H9 (cell line): ENCODE measurements at regions not wholly inside any gene's neighbourhood (a gene's known extent, or its start where the extent isn't known, plus 50 kb on each side); places are given as distances from the start of the nearest gene placed in this dataset.
A peak's percentile ranks its signal among the peaks of the same experiment; 100 is the strongest.

ENCODE experiments used
- DNase-seq: peaks from one replicate; pipeline ENCODE4 v3.0.0-alpha.2; 2017
- H2AFZ ChIP-seq: one replicate; pipeline ENCODE4 v1.6.1; 2013; ENCODE audit warnings: mild to moderate bottlenecking, low read length, control low read depth, moderate library complexity
- H2AK5ac ChIP-seq: 2 replicates; pipeline ENCODE4 v1.6.1; 2013; ENCODE audit warnings: low read length, control low read depth, mixed read lengths; ENCODE audit not compliant: insufficient read length
- H2BK120ac ChIP-seq: one replicate; pipeline ENCODE4 v1.6.1; 2013; ENCODE audit warnings: low read depth, mild to moderate bottlenecking, low read length, control low read depth, inconsistent platforms; ENCODE audit not compliant: poor library complexity, severe bottlenecking
- H2BK12ac ChIP-seq: 2 replicates; pipeline ENCODE4 v1.6.1; 2013; ENCODE audit warnings: low read length, control low read depth, mixed read lengths, low read depth; ENCODE audit not compliant: insufficient read length
- H2BK15ac ChIP-seq: 2 replicates; pipeline ENCODE4 v1.6.1; 2013; ENCODE audit warnings: low read depth, low read length, control low read depth
- H2BK20ac ChIP-seq: one replicate; pipeline ENCODE4 v1.6.1; 2013; ENCODE audit warnings: low read depth, mild to moderate bottlenecking, low read length, control low read depth, inconsistent platforms; ENCODE audit not compliant: poor library complexity, severe bottlenecking
- H2BK5ac ChIP-seq: 2 replicates; pipeline ENCODE4 v1.6.1; 2013; ENCODE audit warnings: low read length, control low read depth, mixed read lengths; ENCODE audit not compliant: insufficient read length
- H3K14ac ChIP-seq: 2 replicates; pipeline ENCODE4 v1.6.1; 2013; ENCODE audit warnings: low read length, control low read depth; ENCODE audit not compliant: insufficient read depth
- H3K18ac ChIP-seq: 2 replicates; pipeline ENCODE4 v1.6.1; 2013; ENCODE audit warnings: low read depth, mild to moderate bottlenecking, mixed read lengths, low read length, control low read depth; ENCODE audit not compliant: insufficient read length
- H3K23ac ChIP-seq: 2 replicates; pipeline ENCODE4 v1.6.1; 2013; ENCODE audit warnings: low read length, control low read depth, mixed read lengths, low read depth; ENCODE audit not compliant: insufficient read length
- H3K23me2 ChIP-seq: 2 replicates; pipeline ENCODE4 v1.6.1; 2013; ENCODE audit warnings: low read depth, mild to moderate bottlenecking, mixed read lengths, low read length, control low read depth; ENCODE audit not compliant: insufficient read length, poor library complexity, severe bottlenecking
- H3K27ac ChIP-seq: 2 replicates; pipeline ENCODE4 v1.5.1; 2013; ENCODE audit warnings: low read length, control low read depth, mixed read lengths, low read depth; ENCODE audit not compliant: insufficient read length
- H3K27me3 ChIP-seq: 2 replicates; pipeline ENCODE4 v1.6.1; 2013; ENCODE audit warnings: low read length, control low read depth, inconsistent platforms; ENCODE audit not compliant: insufficient read depth
- H3K4ac ChIP-seq: 2 replicates; pipeline ENCODE4 v1.6.1; 2013; ENCODE audit warnings: low read depth, mild to moderate bottlenecking, control low read depth, inconsistent platforms, low read length, moderate library complexity
- H3K4me1 ChIP-seq: 2 replicates; pipeline ENCODE4 v1.6.1; 2013; ENCODE audit warnings: low read length, control low read depth, inconsistent platforms; ENCODE audit not compliant: insufficient read depth
- H3K4me2 ChIP-seq: 2 replicates; pipeline ENCODE4 v1.6.1; 2013; ENCODE audit warnings: low read length, control low read depth, mixed read lengths; ENCODE audit not compliant: insufficient read length, insufficient read depth
- H3K56ac ChIP-seq: 2 replicates; pipeline ENCODE4 v1.6.1; 2013; ENCODE audit warnings: low read depth, mild to moderate bottlenecking, mixed read lengths, low read length, control low read depth; ENCODE audit not compliant: insufficient read length
- H3K79me1 ChIP-seq: 2 replicates; pipeline ENCODE4 v1.6.1; 2013; ENCODE audit warnings: low read depth, mild to moderate bottlenecking, moderate library complexity, low read length, control low read depth, inconsistent platforms; ENCODE audit not compliant: insufficient read depth, poor library complexity, severe bottlenecking
- H3K79me2 ChIP-seq: 2 replicates; pipeline ENCODE4 v1.6.1; 2013; ENCODE audit warnings: low read length, control low read depth, inconsistent platforms; ENCODE audit not compliant: insufficient read depth
- H3K9ac ChIP-seq: 2 replicates; pipeline ENCODE4 v1.6.1; 2013; ENCODE audit warnings: low read length, control low read depth, mixed read lengths; ENCODE audit not compliant: insufficient read length; ENCODE audit errors: extremely low read depth
- H3K9me3 ChIP-seq: one replicate; pipeline ENCODE4 v1.6.1; 2013; ENCODE audit warnings: low read depth, low read length, inconsistent platforms; ENCODE audit not compliant: control insufficient read depth
- H3T11ph ChIP-seq: one replicate; pipeline ENCODE4 v1.6.1; 2013; ENCODE audit warnings: mild to moderate bottlenecking, low read length, control low read depth, inconsistent platforms
- H4K20me1 ChIP-seq: one replicate; pipeline ENCODE4 v1.6.1; 2013; ENCODE audit not compliant: control insufficient read depth, insufficient read length, insufficient read depth
- H4K5ac ChIP-seq: 2 replicates; pipeline ENCODE4 v1.6.1; 2013; ENCODE audit warnings: low read depth, mild to moderate bottlenecking, mixed read lengths, low read length, control low read depth; ENCODE audit not compliant: insufficient read length
- H4K8ac ChIP-seq: replicated peaks from 2 replicates; pipeline ENCODE4 v1.6.1; 2013; ENCODE audit warnings: low read length, control low read depth, mixed read lengths, low read depth; ENCODE audit not compliant: insufficient read length
- H4K91ac ChIP-seq: 2 replicates; pipeline ENCODE4 v1.6.1; 2013; ENCODE audit warnings: low read depth, mild to moderate bottlenecking, moderate library complexity, mixed read lengths, low read length, control low read depth; ENCODE audit not compliant: insufficient read length
- H3K27ac Mint-ChIP-seq, 3 experiments: 2 replicates in 2 of 3; 3 replicates in 1 of 3; pipeline ENCODE4 v1.8.0; 2020 to 2021; ENCODE audit warnings: mixed read lengths in 3 of 3, mild to moderate bottlenecking in 1 of 3, moderate library complexity in 1 of 3
- H3K27me3 Mint-ChIP-seq: 2 replicates; pipeline ENCODE4 v1.8.0; 2021; ENCODE audit warnings: low read depth, mild to moderate bottlenecking, moderate library complexity, mixed read lengths
- H3K36me3 Mint-ChIP-seq, 3 experiments: 2 replicates in 2 of 3; 3 replicates in 1 of 3; pipeline ENCODE4 v1.8.0; 2020 to 2021; ENCODE audit warnings: low read depth in 3 of 3, mixed read lengths in 3 of 3; ENCODE audit not compliant: insufficient read depth in 1 of 3
- H3K4me1 Mint-ChIP-seq, 2 experiments: 2 replicates each; pipeline ENCODE4 v1.8.0; 2020; ENCODE audit warnings: mixed read lengths in 2 of 2
- H3K4me3 Mint-ChIP-seq, 2 experiments: 2 replicates in 1 of 2; 3 replicates in 1 of 2; pipeline ENCODE4 v1.8.0; 2020 to 2021; ENCODE audit warnings: mild to moderate bottlenecking in 2 of 2, mixed read lengths in 2 of 2, moderate library complexity in 1 of 2
- H3K9me3 Mint-ChIP-seq, 2 experiments: 2 replicates in 1 of 2; 3 replicates in 1 of 2; pipeline ENCODE4 v1.8.0; 2020; ENCODE audit warnings: mild to moderate bottlenecking in 2 of 2, mixed read lengths in 2 of 2, moderate library complexity in 1 of 2
- WGBS: extraction: QIAGEN DNeasy Blood & Tissue Kit; methylation state at CpG from one replicate; pipeline ENCODE4 v1.1.7; 2013; ENCODE audit warnings: missing lambda C conversion rate, low lambda C conversion rate, mixed read lengths; ENCODE audit not compliant: insufficient read length; ENCODE audit errors: extremely low coverage; 5-methylcytosine and 5-hydroxymethylcytosine counted together
- TF ChIP-seq, protein P1 (sequence below): fragments of 200-600 bp; sonication (generic); conservative IDR thresholded peaks from 3 replicates; pipeline ENCODE4 v1.8.0; 2021; ENCODE audit warnings: antibody characterized with exemption, mild to moderate bottlenecking

DNA sequence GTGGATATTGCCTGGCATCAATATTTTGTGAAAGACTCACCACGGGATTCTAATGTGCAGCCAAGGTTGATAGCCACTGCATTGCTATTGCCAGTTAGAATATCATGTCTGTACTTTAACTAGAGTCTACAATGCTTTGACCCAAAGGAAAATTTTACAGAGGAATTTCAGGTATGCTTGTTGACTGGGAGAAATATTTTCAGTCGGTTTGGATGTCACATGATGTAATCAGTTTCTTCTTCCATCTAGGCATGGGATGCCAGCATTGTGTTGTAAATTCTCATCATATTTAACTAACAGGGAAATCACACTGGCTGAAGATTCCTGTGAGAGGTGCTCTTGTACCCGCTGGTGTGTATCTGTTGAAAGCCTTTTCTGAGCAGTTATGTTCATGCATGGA, 508.9 kb upstream of the ADAMTS9 start:
- Histone ChIP-seq H3K9me3 (no peaks in the 10 kb centered on the region), H4K5ac (no peak overlapping the region), H3K27me3 (no peaks in the 10 kb centered on the region), H3K14ac (no peak overlapping the region), H3K4me1 (no peaks in the 10 kb centered on the region; the same call in 1 of the 2 replicates), H4K91ac (no peak overlapping the region), H2BK20ac (no peak overlapping the region), H2AK5ac (no peak overlapping the region), H3K27ac (no peak overlapping the region), H3K23me2 (no peaks in the 10 kb centered on the region), H3K79me1 (no peaks in the 10 kb centered on the region), H2AFZ (no peak overlapping the region), H2BK15ac (no peak overlapping the region), H3T11ph (no peak overlapping the region), H2BK12ac (no peak overlapping the region), H3K56ac (no peak overlapping the region), H4K8ac (no peak overlapping the region), H2BK5ac (no peak overlapping the region), H3K9ac (no peak overlapping the region), H3K4ac (no peak overlapping the region), H4K20me1 (no peaks in the 10 kb centered on the region), H3K79me2 (no peaks in the 10 kb centered on the region), H2BK120ac (no peak overlapping the region), H3K23ac (no peak overlapping the region), H3K18ac (no peak overlapping the region), H3K4me2 (no peak overlapping the region)
- no peaks in the 10 kb centered on the region for H3K27me3 Mint-ChIP-seq
- H3K9me3 Mint-ChIP-seq = no peaks in the 10 kb centered on the region
- no peak overlapping the region for H3K4me3 Mint-ChIP-seq
- no CpG with 5 or more reads among the region's 3 CpGs for WGBS
- H3K4me1 Mint-ChIP-seq = peaks cover 15 to 17% of the 10 kb centered on the region in 2 experiments
- TF ChIP-seq, protein P1, sequence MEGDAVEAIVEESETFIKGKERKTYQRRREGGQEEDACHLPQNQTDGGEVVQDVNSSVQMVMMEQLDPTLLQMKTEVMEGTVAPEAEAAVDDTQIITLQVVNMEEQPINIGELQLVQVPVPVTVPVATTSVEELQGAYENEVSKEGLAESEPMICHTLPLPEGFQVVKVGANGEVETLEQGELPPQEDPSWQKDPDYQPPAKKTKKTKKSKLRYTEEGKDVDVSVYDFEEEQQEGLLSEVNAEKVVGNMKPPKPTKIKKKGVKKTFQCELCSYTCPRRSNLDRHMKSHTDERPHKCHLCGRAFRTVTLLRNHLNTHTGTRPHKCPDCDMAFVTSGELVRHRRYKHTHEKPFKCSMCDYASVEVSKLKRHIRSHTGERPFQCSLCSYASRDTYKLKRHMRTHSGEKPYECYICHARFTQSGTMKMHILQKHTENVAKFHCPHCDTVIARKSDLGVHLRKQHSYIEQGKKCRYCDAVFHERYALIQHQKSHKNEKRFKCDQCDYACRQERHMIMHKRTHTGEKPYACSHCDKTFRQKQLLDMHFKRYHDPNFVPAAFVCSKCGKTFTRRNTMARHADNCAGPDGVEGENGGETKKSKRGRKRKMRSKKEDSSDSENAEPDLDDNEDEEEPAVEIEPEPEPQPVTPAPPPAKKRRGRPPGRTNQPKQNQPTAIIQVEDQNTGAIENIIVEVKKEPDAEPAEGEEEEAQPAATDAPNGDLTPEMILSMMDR = no peak
- DNase-seq = no peak
- H3K27ac Mint-ChIP-seq = peak overlapping the region in 1 of 3 experiments; percentile 25; a peak in 1 of 7 replicates
- H3K36me3 Mint-ChIP-seq = no peaks in the 10 kb centered on the region
